GM12878 (cell line): ENCODE measurements at regions not wholly inside any gene's neighbourhood (a gene's known extent, or its start where the extent isn't known, plus 50 kb on each side); places are given as distances from the start of the nearest gene placed in this dataset.
A peak's percentile ranks its signal among the peaks of the same experiment; 100 is the strongest.

Experiments used
- BCL11A ChIP-seq: IDR thresholded peaks from 2 replicates; pipeline ENCODE4 v1.6.1; 2011; ENCODE audit warnings: low read depth, low read length
- CBX5 ChIP-seq: sonication (generic); IDR thresholded peaks from 2 replicates; pipeline ENCODE4 v1.6.1; 2016; ENCODE audit warnings: low read depth, moderate library complexity, mild to moderate bottlenecking, inconsistent platforms
- CHD2 ChIP-seq: IDR thresholded peaks from 2 replicates; pipeline ENCODE4 v1.6.1; 2011; ENCODE audit warnings: low read depth, low read length, improper control_type of control experiment, borderline replicate concordance
- GABPA ChIP-seq: IDR thresholded peaks from 2 replicates; pipeline ENCODE4 v1.6.1; 2014; ENCODE audit warnings: antibody characterized with exemption, low read depth, mild to moderate bottlenecking, inconsistent platforms
- HDGF ChIP-seq: fragments of 450-650 bp; IDR thresholded peaks from 2 replicates; pipeline ENCODE4 v1.6.1; 2016; ENCODE audit warnings: antibody characterized with exemption
- IRF5 ChIP-seq: fragments of 450-650 bp; IDR thresholded peaks from 2 replicates; pipeline ENCODE4 v1.6.1; 2017; ENCODE audit warnings: borderline replicate concordance
- MYC ChIP-seq: IDR thresholded peaks from 2 replicates; pipeline ENCODE4 v1.6.1; 2011; ENCODE audit warnings: mild to moderate bottlenecking, low read length, moderate library complexity, inconsistent platforms; ENCODE audit not compliant: insufficient read depth, insufficient replicate concordance, insufficient read length, severe bottlenecking
- NR2C1 ChIP-seq: fragments of 450-650 bp; IDR thresholded peaks from 2 replicates; pipeline ENCODE4 v1.6.1; 2017; ENCODE audit warnings: antibody characterized with exemption, mild to moderate bottlenecking, moderate library complexity
- NR2C2 ChIP-seq: IDR thresholded peaks from 2 replicates; pipeline ENCODE4 v1.6.1; 2011; ENCODE audit warnings: borderline replicate concordance, low read depth; ENCODE audit not compliant: control insufficient read depth, insufficient read length
- PKNOX1 ChIP-seq: fragments of 450-650 bp; IDR thresholded peaks from 2 replicates; pipeline ENCODE4 v1.6.1; 2016; ENCODE audit warnings: mild to moderate bottlenecking
- POLR2AphosphoS2 ChIP-seq: IDR thresholded peaks from 2 replicates; pipeline ENCODE4 v1.6.1; 2011; ENCODE audit warnings: low read depth, mild to moderate bottlenecking, low read length, improper control_type of control experiment, moderate library complexity
- PRDM15 ChIP-seq: fragments of 450-650 bp; formaldehyde crosslinking; IDR thresholded peaks from 2 replicates; pipeline ENCODE4 v1.4.0; 2020; ENCODE audit warnings: mild to moderate bottlenecking, moderate library complexity
- RB1 ChIP-seq: fragments of 450-650 bp; formaldehyde crosslinking; IDR thresholded peaks from 2 replicates; pipeline ENCODE4 v1.6.1; 2017; ENCODE audit warnings: mild to moderate bottlenecking, borderline replicate concordance
- RBBP5 ChIP-seq: fragments of 200-600 bp; sonication (generic); conservative IDR thresholded peaks from 2 replicates; pipeline ENCODE4 v1.6.1; 2016
- RELA ChIP-seq: fragments of 450-650 bp; IDR thresholded peaks from 2 replicates; pipeline ENCODE4 v1.8.0; 2014; ENCODE audit warnings: borderline replicate concordance; ENCODE audit not compliant: partially characterized antibody
- SMAD1 ChIP-seq: fragments of 450-650 bp; IDR thresholded peaks from 2 replicates; pipeline ENCODE4 v1.6.1; 2018; ENCODE audit warnings: mild to moderate bottlenecking, low read depth; ENCODE audit not compliant: partially characterized antibody
- TCF12 ChIP-seq: IDR thresholded peaks from 2 replicates; pipeline ENCODE4 v1.6.1; 2011; ENCODE audit warnings: low read depth, mild to moderate bottlenecking, low read length
- ZBTB4 ChIP-seq: fragments of 450-650 bp; formaldehyde crosslinking; IDR thresholded peaks from 2 replicates; pipeline ENCODE4 v1.4.0; 2022; ENCODE audit warnings: mild to moderate bottlenecking, moderate library complexity
- ZNF274 ChIP-seq: IDR thresholded peaks from one replicate; pipeline ENCODE4 v1.8.0; 2011; ENCODE audit not compliant: insufficient read length, insufficient read depth

- TF ChIP-seq ZBTB4 (CRISPR knock-in tag) = no peak
- no peak for TF ChIP-seq HDGF
- TF ChIP-seq RBBP5 = no peak
- TF ChIP-seq GABPA = no peak
- TF ChIP-seq BCL11A = peak; percentile 43; the same call in 1 of the 2 replicates
- no peak for TF ChIP-seq NR2C2
- TF ChIP-seq PRDM15 (CRISPR knock-in tag) = no peak
- no peak for TF ChIP-seq PKNOX1
- TF ChIP-seq TCF12 = no peak
- TF ChIP-seq SMAD1 = peak; percentile 97
- TF ChIP-seq RB1 = no peak
- TF ChIP-seq CHD2 = no peak; the same call in 1 of the 2 replicates
- no peak for TF ChIP-seq NR2C1
- no peak for TF ChIP-seq RELA
- TF ChIP-seq CBX5 = 0 out of 2 replicates have a peak, but pooled peaks have one; percentile 42
- no peak for TF ChIP-seq IRF5
- no peak for TF ChIP-seq ZNF274
- TF ChIP-seq MYC = no peak
- TF ChIP-seq POLR2AphosphoS2 = no peak
Measured at GRCh38 chr7:106731187-106731586, 70.2 kb upstream of the CCDC71L start (continued).
